DOHH2 (cell line): ENCODE measurements at regions not wholly inside any gene's neighbourhood (a gene's known extent, or its start where the extent isn't known, plus 50 kb on each side); places are given as distances from the start of the nearest gene placed in this dataset.

ENCODE experiments used
- EZH2phosphoT487 ChIP-seq: fragments of 200-600 bp; sonication (generic); IDR thresholded peaks from 2 replicates; pipeline ENCODE4 v1.6.1; 2017; ENCODE audit warnings: borderline replicate concordance, mild to moderate bottlenecking, antibody characterized with exemption, low read length, moderate library complexity, mixed read lengths
- TF ChIP-seq, protein P1 (sequence below): fragments of 200-600 bp; sonication (generic); IDR thresholded peaks from one replicate; pipeline ENCODE4 v1.5.1; 2014; ENCODE audit warnings: antibody characterized with exemption, mild to moderate bottlenecking, low read depth, low read length; ENCODE audit not compliant: poor library complexity, severe bottlenecking

DNA sequence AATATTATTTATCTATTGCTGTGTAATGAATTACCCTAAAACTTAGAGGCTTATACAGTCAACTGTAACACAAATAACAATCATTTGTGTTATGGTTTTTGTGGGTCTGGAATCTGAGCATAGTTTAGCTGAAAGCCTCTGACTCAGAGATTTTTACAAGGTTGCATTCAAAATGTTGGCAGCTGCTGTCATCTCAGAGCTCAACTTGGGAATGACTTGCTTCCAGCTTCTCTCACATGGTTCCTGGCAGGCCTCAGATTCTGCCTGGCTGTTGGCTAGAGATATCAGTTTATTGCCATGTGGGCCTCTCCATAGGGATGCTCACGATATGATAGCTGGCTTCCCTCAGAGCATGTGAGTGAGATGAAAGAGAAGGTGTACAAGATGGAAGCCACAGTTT lies 70.2 kb upstream of the BRWD3 start:
- TF ChIP-seq, protein P1, sequence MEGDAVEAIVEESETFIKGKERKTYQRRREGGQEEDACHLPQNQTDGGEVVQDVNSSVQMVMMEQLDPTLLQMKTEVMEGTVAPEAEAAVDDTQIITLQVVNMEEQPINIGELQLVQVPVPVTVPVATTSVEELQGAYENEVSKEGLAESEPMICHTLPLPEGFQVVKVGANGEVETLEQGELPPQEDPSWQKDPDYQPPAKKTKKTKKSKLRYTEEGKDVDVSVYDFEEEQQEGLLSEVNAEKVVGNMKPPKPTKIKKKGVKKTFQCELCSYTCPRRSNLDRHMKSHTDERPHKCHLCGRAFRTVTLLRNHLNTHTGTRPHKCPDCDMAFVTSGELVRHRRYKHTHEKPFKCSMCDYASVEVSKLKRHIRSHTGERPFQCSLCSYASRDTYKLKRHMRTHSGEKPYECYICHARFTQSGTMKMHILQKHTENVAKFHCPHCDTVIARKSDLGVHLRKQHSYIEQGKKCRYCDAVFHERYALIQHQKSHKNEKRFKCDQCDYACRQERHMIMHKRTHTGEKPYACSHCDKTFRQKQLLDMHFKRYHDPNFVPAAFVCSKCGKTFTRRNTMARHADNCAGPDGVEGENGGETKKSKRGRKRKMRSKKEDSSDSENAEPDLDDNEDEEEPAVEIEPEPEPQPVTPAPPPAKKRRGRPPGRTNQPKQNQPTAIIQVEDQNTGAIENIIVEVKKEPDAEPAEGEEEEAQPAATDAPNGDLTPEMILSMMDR, result no peak
- TF ChIP-seq EZH2phosphoT487, result no peak
